ENCODE measurements at regions not wholly inside any gene's neighbourhood (a gene's known extent, or its start where the extent isn't known, plus 50 kb on each side); places are given as distances from the start of the nearest gene placed in this dataset.

- Histone ChIP-seq H3K4me3 (ENCODE audit: low read depth in 1 of 3, low read length in 3 of 3) (no peak overlapping the region), H3K27me3 (ENCODE audit: control insufficient read depth in 4 of 4, insufficient read depth in 4 of 4, low read length in 3 of 4) (no peaks in the 10 kb centered on the region)
Observed at GRCh38 chr3:23712656-23713559, 92.8 kb upstream of the UBE2E1 start.

GRCh38 chr3:23713641-23714040 is 92.1 kb upstream of the UBE2E1 start:
- Histone ChIP-seq H3K9me3 (ENCODE audit: control insufficient read depth in 4 of 4, low read length in 3 of 4) (no peaks in the 10 kb centered on the region), H3K27ac (ENCODE audit: low read depth in 1 of 2, low read length in 2 of 2) (no peak overlapping the region), H3K36me3 (ENCODE audit: control insufficient read depth in 4 of 4, insufficient read depth in 3 of 4, low read depth in 1 of 4, low read length in 3 of 4) (no peaks in the 10 kb centered on the region), H3K4me3 (ENCODE audit: low read depth in 1 of 3, low read length in 3 of 3) (no peak overlapping the region), H3K27me3 (ENCODE audit: control insufficient read depth in 4 of 4, insufficient read depth in 4 of 4, low read length in 3 of 4) (no peaks in the 10 kb centered on the region), H3K9ac (ENCODE audit: low read depth in 1 of 2, low read length in 2 of 2) (no peak overlapping the region), H3K4me1 (ENCODE audit: control insufficient read depth in 4 of 4, insufficient read depth in 4 of 4, low read length in 3 of 4) (peaks cover 0 to 3% (median 0%) of the 10 kb centered on the region in 4 donors)
- WGBS = 89% methylated on average over 4 of the region's 4 CpGs
- no peak for DNase-seq (ENCODE audit: low spot score)
- TF ChIP-seq RAD21 (IDR thresholded peaks at IDR 0.05) (no peak), YY1 (IDR thresholded peaks at IDR 0.05) (no peak), REST (IDR thresholded peaks at IDR 0.05) (no peak), HNF4G (IDR thresholded peaks at IDR 0.05) (no peak), FOXA2 (IDR thresholded peaks at IDR 0.05) (no peak), FOXA1 (IDR thresholded peaks at IDR 0.05) (no peak), TAF1 (conservative IDR thresholded peaks at IDR 0.05) (no peak), MAX (IDR thresholded peaks at IDR 0.05) (no peak), ZBTB33 (IDR thresholded peaks at IDR 0.05) (no peak), EGR1 (IDR thresholded peaks at IDR 0.05; ENCODE audit: low read depth in 2 of 2) (no peak), RXRA (IDR thresholded peaks at IDR 0.05) (no peak), JUND (IDR thresholded peaks at IDR 0.05) (no peak), NR2F2 (IDR thresholded peaks at IDR 0.05) (no peak), SP1 (IDR thresholded peaks at IDR 0.05) (no peak), ATF3 (IDR thresholded peaks at IDR 0.05) (no peak), GABPA (IDR thresholded peaks at IDR 0.05 in 1 of 2, conservative IDR thresholded peaks at IDR 0.05 in 1 of 2) (no peak), HNF4A (conservative IDR thresholded peaks at IDR 0.05) (no peak), CTCF (IDR thresholded peaks at IDR 0.05; ENCODE audit: low read depth, low read length, missing input control) (no peak)

More at GRCh38 chr3:23712656-23713559, 92.8 kb upstream of the UBE2E1 start:
- H3K27ac ChIP-seq (ENCODE audit: low read depth in 1 of 2, low read length in 2 of 2) = peak overlapping the region in 1 of 2 donors; percentile 8
- peaks cover 0 to 3% (median 0%) of the 10 kb centered on the region in 4 donors for H3K4me1 ChIP-seq (ENCODE audit: control insufficient read depth in 4 of 4, insufficient read depth in 4 of 4, low read length in 3 of 4)
- WGBS = 30% methylated on average over 9 of the region's 9 CpGs
- no peaks in the 10 kb centered on the region for H3K36me3 ChIP-seq (ENCODE audit: control insufficient read depth in 4 of 4, insufficient read depth in 3 of 4, low read depth in 1 of 4, low read length in 3 of 4)
- DNase-seq (ENCODE audit: low spot score) = no peak
- peak in 1 of 2 donors; percentile 27 for TF ChIP-seq RAD21 (IDR thresholded peaks at IDR 0.05)
- no peak for TF ChIP-seq EGR1 (IDR thresholded peaks at IDR 0.05; ENCODE audit: low read depth in 2 of 2)
- H3K9me3 ChIP-seq (ENCODE audit: control insufficient read depth in 4 of 4, low read length in 3 of 4) = no peaks in the 10 kb centered on the region
- no peak overlapping the region for H3K9ac ChIP-seq (ENCODE audit: low read depth in 1 of 2, low read length in 2 of 2)

Data from liver (tissue), 8 donors.